ENCODE measurements at regions not wholly inside any gene's neighbourhood (a gene's known extent, or its start where the extent isn't known, plus 50 kb on each side); places are given as distances from the start of the nearest gene placed in this dataset.
"Not testable (repeated sequence)": the region's sequence is repeated elsewhere in the genome, so short reads cannot be mapped to it uniquely, and the experiment has no call there.

- intact Hi-C loops (cut with DNase I; ENCODE audit: low total_unique reads) (no loop called here), in situ Hi-C loops (cut with MboI; ENCODE audit: low sequenced_read_pairs in 4 of 4) (no loop called here)
- Histone ChIP-seq H3K36me3 (no peaks in the 10 kb centered on the region), H3K4me1 (no peaks in the 10 kb centered on the region), H3K27me3 (no peaks in the 10 kb centered on the region), H3K9me3 (no peaks in the 10 kb centered on the region), H3K4me3 (no peak overlapping the region), H3K27ac (no peak overlapping the region)
- DNase-seq (no peak), ATAC-seq (no peak)
- TF ChIP-seq CTCF (IDR thresholded peaks at IDR 0.05 in 4 of 5, conservative IDR thresholded peaks at IDR 0.05 in 1 of 5): no peak
- TF ChIP-seq POLR2A (IDR thresholded peaks at IDR 0.05): no peak
Measured at GRCh38 chr12:25710128-25710527, 157.0 kb upstream of the LMNTD1 start.

- ATAC-seq; intact Hi-C loops (cut with DNase I; ENCODE audit: low total_unique reads); in situ Hi-C loops (cut with MboI; ENCODE audit: low sequenced_read_pairs in 4 of 4): not testable (repeated sequence)
Measured at GRCh38 chr12:25710938-25711605, 158.0 kb upstream of the LMNTD1 start.

GRCh38 chr12:25712169-25712568 lies 159.1 kb upstream of the LMNTD1 start:
- intact Hi-C loops (cut with DNase I; ENCODE audit: low total_unique reads): no loop called here
- ATAC-seq (no peak), DNase-seq (no peak)
- TF ChIP-seq POLR2A (IDR thresholded peaks at IDR 0.05) (no peak), CTCF (IDR thresholded peaks at IDR 0.05 in 4 of 5, conservative IDR thresholded peaks at IDR 0.05 in 1 of 5) (no peak)
- Histone ChIP-seq H3K36me3 (no peaks in the 10 kb centered on the region), H3K27ac (no peak overlapping the region), H3K4me1 (no peaks in the 10 kb centered on the region), H3K9me3 (no peaks in the 10 kb centered on the region), H3K27me3 (no peaks in the 10 kb centered on the region), H3K4me3 (no peak overlapping the region)
- in situ Hi-C loops (cut with MboI; ENCODE audit: low sequenced_read_pairs in 4 of 4): no loop called here

More at GRCh38 chr12:25710938-25711605, 158.0 kb upstream of the LMNTD1 start:
- not testable (repeated sequence) for DNase-seq, H3K4me3 ChIP-seq, H3K27me3 ChIP-seq, H3K4me1 ChIP-seq, H3K9me3 ChIP-seq, H3K36me3 ChIP-seq, H3K27ac ChIP-seq

- no peaks in the 10 kb centered on the region for H3K9me3 ChIP-seq
- TF ChIP-seq CTCF (IDR thresholded peaks at IDR 0.05 in 4 of 5, conservative IDR thresholded peaks at IDR 0.05 in 1 of 5) (no peak), POLR2A (IDR thresholded peaks at IDR 0.05) (no peak)
- in situ Hi-C loops (cut with MboI; ENCODE audit: low sequenced_read_pairs in 4 of 4): no loop called here
- DNase-seq (no peak), ATAC-seq (no peak)
- intact Hi-C loops (cut with DNase I; ENCODE audit: low total_unique reads): no loop called here
- H3K4me3 ChIP-seq: no peak overlapping the region
- no peaks in the 10 kb centered on the region for H3K4me1 ChIP-seq
- no peaks in the 10 kb centered on the region for H3K27me3 ChIP-seq
- no peaks in the 10 kb centered on the region for H3K36me3 ChIP-seq
- H3K27ac ChIP-seq: no peak overlapping the region
Measured at GRCh38 chr12:25713264-25713663, 160.2 kb upstream of the LMNTD1 start.

- DNase-seq (no peak), ATAC-seq (peak in 1 of 2 donors; percentile 56)
- intact Hi-C loops (cut with DNase I; ENCODE audit: low total_unique reads): no loop called here
- no peaks in the 10 kb centered on the region for H3K36me3 ChIP-seq
- H3K27ac ChIP-seq: no peak overlapping the region
- H3K4me3 ChIP-seq: no peak overlapping the region
- no peaks in the 10 kb centered on the region for H3K27me3 ChIP-seq
- in situ Hi-C loops (cut with MboI; ENCODE audit: low sequenced_read_pairs in 4 of 4): no loop called here
- no peaks in the 10 kb centered on the region for H3K4me1 ChIP-seq
- no peaks in the 10 kb centered on the region for H3K9me3 ChIP-seq
- TF ChIP-seq POLR2A (IDR thresholded peaks at IDR 0.05) (no peak), CTCF (IDR thresholded peaks at IDR 0.05 in 4 of 5, conservative IDR thresholded peaks at IDR 0.05 in 1 of 5) (no peak)
Measured at GRCh38 chr12:25714198-25714984, 161.3 kb upstream of the LMNTD1 start.

Measured in gastrocnemius medialis (tissue), 4 donors.